ENCODE measurements at regions not wholly inside any gene's neighbourhood (a gene's known extent, or its start where the extent isn't known, plus 50 kb on each side); places are given as distances from the start of the nearest gene placed in this dataset.

DNA sequence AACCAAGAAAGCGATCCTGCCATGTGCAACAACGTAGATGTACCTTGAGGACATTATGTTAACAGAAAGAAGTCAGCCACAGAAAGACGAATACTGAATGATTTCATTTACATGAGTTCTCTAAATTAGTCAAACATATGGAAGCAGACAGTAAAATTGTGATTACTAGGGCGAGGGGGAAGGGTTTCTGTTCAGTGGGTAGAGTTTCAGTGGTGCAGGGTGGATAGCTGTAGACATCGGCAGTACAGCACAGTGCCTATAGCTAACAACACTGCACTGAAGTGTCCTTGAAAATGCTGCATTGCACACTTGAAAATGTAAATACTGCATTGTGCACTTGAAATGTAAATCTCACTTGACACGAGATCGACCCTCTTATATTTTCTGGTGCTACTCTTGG lies 275.3 kb downstream of the GALR1 start:
- H3K27me3 ChIP-seq (ENCODE audit: control insufficient read depth in 3 of 3, insufficient read depth in 3 of 3, low read depth in 1 of 3, low read length in 3 of 3): peaks cover 0 to 1% (median 0%) of the 10 kb centered on the region in 3 experiments
- no peak overlapping the region for H2BK15ac ChIP-seq (ENCODE audit: low read length)
- no peaks in the 10 kb centered on the region for H3K4me1 ChIP-seq (ENCODE audit: control insufficient read depth in 2 of 2, insufficient read depth in 1 of 2, low read depth in 1 of 2, low read length in 2 of 2)
- H3K9me3 ChIP-seq (replicated peaks in 1 of 2; ENCODE audit: control insufficient read depth in 2 of 2, insufficient read depth in 1 of 2, low read depth in 1 of 2, low read length in 2 of 2): peaks cover 0 to 9% of the 10 kb centered on the region in 2 donors
- H2BK5ac ChIP-seq (ENCODE audit: low read length): no peak overlapping the region
- H2BK12ac ChIP-seq (ENCODE audit: low read length): no peak overlapping the region
- no peak overlapping the region for H3K18ac ChIP-seq (ENCODE audit: low read length)
- H2AFZ ChIP-seq (ENCODE audit: low read length): no peak overlapping the region
- H3K4ac ChIP-seq (ENCODE audit: low read length): no peak overlapping the region
- no peak overlapping the region for H3K14ac ChIP-seq (ENCODE audit: low read length)
- no peak overlapping the region for H3K4me2 ChIP-seq (ENCODE audit: insufficient read depth, low read length, poor library complexity, severe bottlenecking)
- no peak overlapping the region for H3K27ac ChIP-seq (replicated peaks; ENCODE audit: low read length)
- no peak overlapping the region for H3K9ac ChIP-seq (ENCODE audit: low read depth, low read length, poor library complexity)
- no CpG with 5 or more reads among the region's 7 CpGs for WGBS, 2 donors (ENCODE audit: extremely low coverage in 2 of 2, insufficient read length in 2 of 2, insufficient replicate concordance in 1 of 2)
- H3K23ac ChIP-seq (ENCODE audit: low read depth, low read length, poor library complexity): no peak overlapping the region
- H3K4me3 ChIP-seq (ENCODE audit: low read length in 2 of 2): no peak overlapping the region
- no peak overlapping the region for H4K8ac ChIP-seq (ENCODE audit: low read depth, low read length)
- no peak for DNase-seq (ENCODE audit: low spot score)
- peaks cover 0 to 2% of the 10 kb centered on the region in 2 donors for H3K36me3 ChIP-seq (replicated peaks in 1 of 2; ENCODE audit: control insufficient read depth in 2 of 2, insufficient read depth in 2 of 2, low read length in 2 of 2)
- H2AK5ac ChIP-seq (ENCODE audit: low read depth, low read length): no peak overlapping the region
- H3K79me1 ChIP-seq (ENCODE audit: low read depth, low read length): no peaks in the 10 kb centered on the region
- H2BK120ac ChIP-seq (ENCODE audit: low read depth, low read length): no peak overlapping the region
- no peak overlapping the region for H4K91ac ChIP-seq (ENCODE audit: low read depth, low read length, poor library complexity)

DNA sequence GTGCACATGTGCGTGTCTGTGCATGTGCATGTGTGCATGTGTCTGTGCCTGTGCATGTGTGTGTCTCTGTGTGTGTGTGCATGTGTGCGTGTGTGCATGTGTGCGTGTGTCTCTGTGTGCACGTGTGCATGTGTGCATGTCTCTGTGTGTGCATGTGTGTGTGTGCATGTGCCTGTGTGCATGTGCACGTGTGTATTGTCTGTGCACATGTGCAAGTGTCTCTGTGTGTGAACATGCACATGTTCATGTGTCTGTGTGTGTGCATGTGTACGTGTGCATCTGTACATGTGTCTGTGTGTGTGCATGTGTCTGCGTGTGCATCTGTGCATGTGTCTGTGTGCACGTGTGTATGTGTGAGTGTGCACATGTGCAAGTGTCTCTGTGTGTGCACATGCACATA lies 277.3 kb downstream of the GALR1 start:
- no peaks in the 10 kb centered on the region for H3K4me1 ChIP-seq (ENCODE audit: control insufficient read depth in 2 of 2, insufficient read depth in 1 of 2, low read depth in 1 of 2, low read length in 2 of 2)
- H4K91ac ChIP-seq (ENCODE audit: low read depth, low read length, poor library complexity): no peak overlapping the region
- DNase-seq (ENCODE audit: low spot score): no peak
- no peak overlapping the region for H3K18ac ChIP-seq (ENCODE audit: low read length)
- H2BK120ac ChIP-seq (ENCODE audit: low read depth, low read length): no peak overlapping the region
- peak overlapping the region in 1 of 2 donors; percentile 57 for H3K4me3 ChIP-seq (ENCODE audit: low read length in 2 of 2)
- peak overlapping the region; percentile 94 for H3K14ac ChIP-seq (ENCODE audit: low read length)
- H3K23ac ChIP-seq (ENCODE audit: low read depth, low read length, poor library complexity): peak overlapping the region; percentile 69
- no peak overlapping the region for H3K4ac ChIP-seq (ENCODE audit: low read length)
- no peak overlapping the region for H2BK5ac ChIP-seq (ENCODE audit: low read length)
- peak overlapping the region; percentile 47 for H2BK12ac ChIP-seq (ENCODE audit: low read length)
- H3K36me3 ChIP-seq (replicated peaks in 1 of 2; ENCODE audit: control insufficient read depth in 2 of 2, insufficient read depth in 2 of 2, low read length in 2 of 2): peaks cover 0 to 2% of the 10 kb centered on the region in 2 donors
- H3K4me2 ChIP-seq (ENCODE audit: insufficient read depth, low read length, poor library complexity, severe bottlenecking): no peak overlapping the region
- H3K27ac ChIP-seq (replicated peaks; ENCODE audit: low read length): no peak overlapping the region
- no peaks in the 10 kb centered on the region for H3K79me1 ChIP-seq (ENCODE audit: low read depth, low read length)
- H3K27me3 ChIP-seq (ENCODE audit: control insufficient read depth in 3 of 3, insufficient read depth in 3 of 3, low read depth in 1 of 3, low read length in 3 of 3): peaks cover 0 to 1% (median 0%) of the 10 kb centered on the region in 3 experiments
- no peak overlapping the region for H2BK15ac ChIP-seq (ENCODE audit: low read length)
- no peak overlapping the region for H2AFZ ChIP-seq (ENCODE audit: low read length)
- no peak overlapping the region for H2AK5ac ChIP-seq (ENCODE audit: low read depth, low read length)
- H3K9me3 ChIP-seq (replicated peaks in 1 of 2; ENCODE audit: control insufficient read depth in 2 of 2, insufficient read depth in 1 of 2, low read depth in 1 of 2, low read length in 2 of 2): peaks cover 0 to 9% of the 10 kb centered on the region in 2 donors
- H3K9ac ChIP-seq (ENCODE audit: low read depth, low read length, poor library complexity): peak overlapping the region; percentile 24
- WGBS, 2 donors (ENCODE audit: extremely low coverage in 2 of 2, insufficient read length in 2 of 2, insufficient replicate concordance in 1 of 2): no CpG with 5 or more reads among the region's 8 CpGs
- H4K8ac ChIP-seq (ENCODE audit: low read depth, low read length): peak overlapping the region; percentile 86

- peaks cover 0 to 9% of the 10 kb centered on the region in 2 donors for H3K9me3 ChIP-seq (replicated peaks in 1 of 2; ENCODE audit: control insufficient read depth in 2 of 2, insufficient read depth in 1 of 2, low read depth in 1 of 2, low read length in 2 of 2)
- no peak overlapping the region for H3K14ac ChIP-seq (ENCODE audit: low read length)
Observed at GRCh38 chr18:77528872-77529271, 279.2 kb downstream of the GALR1 start.

GRCh38 chr18:77529492-77530176 lies 280.0 kb downstream of the GALR1 start:
- peaks cover 0 to 9% of the 10 kb centered on the region in 2 donors for H3K9me3 ChIP-seq (replicated peaks in 1 of 2; ENCODE audit: control insufficient read depth in 2 of 2, insufficient read depth in 1 of 2, low read depth in 1 of 2, low read length in 2 of 2)
- peaks cover 0 to 1% (median 0%) of the 10 kb centered on the region in 3 experiments for H3K27me3 ChIP-seq (ENCODE audit: control insufficient read depth in 3 of 3, insufficient read depth in 3 of 3, low read depth in 1 of 3, low read length in 3 of 3)
- H3K4me1 ChIP-seq (ENCODE audit: control insufficient read depth in 2 of 2, insufficient read depth in 1 of 2, low read depth in 1 of 2, low read length in 2 of 2): no peaks in the 10 kb centered on the region
- peaks cover 0 to 2% of the 10 kb centered on the region in 2 donors for H3K36me3 ChIP-seq (replicated peaks in 1 of 2; ENCODE audit: control insufficient read depth in 2 of 2, insufficient read depth in 2 of 2, low read length in 2 of 2)
- H3K27ac ChIP-seq (replicated peaks; ENCODE audit: low read length): no peak overlapping the region
- H3K14ac ChIP-seq (ENCODE audit: low read length): no peak overlapping the region
- H2BK120ac ChIP-seq (ENCODE audit: low read depth, low read length): no peak overlapping the region
- H2BK12ac ChIP-seq (ENCODE audit: low read length): no peak overlapping the region
- no peak overlapping the region for H3K9ac ChIP-seq (ENCODE audit: low read depth, low read length, poor library complexity)
- no peak overlapping the region for H3K4me3 ChIP-seq (ENCODE audit: low read length in 2 of 2)
- H4K8ac ChIP-seq (ENCODE audit: low read depth, low read length): no peak overlapping the region
- WGBS, 2 donors (ENCODE audit: extremely low coverage in 2 of 2, insufficient read length in 2 of 2, insufficient replicate concordance in 1 of 2): no CpG with 5 or more reads among the region's 7 CpGs
- H3K18ac ChIP-seq (ENCODE audit: low read length): no peak overlapping the region
- no peak for DNase-seq (ENCODE audit: low spot score)
- no peaks in the 10 kb centered on the region for H3K79me1 ChIP-seq (ENCODE audit: low read depth, low read length)
- no peak overlapping the region for H2BK15ac ChIP-seq (ENCODE audit: low read length)
- no peak overlapping the region for H2AK5ac ChIP-seq (ENCODE audit: low read depth, low read length)
- H3K23ac ChIP-seq (ENCODE audit: low read depth, low read length, poor library complexity): no peak overlapping the region
- H2BK5ac ChIP-seq (ENCODE audit: low read length): no peak overlapping the region
- H4K91ac ChIP-seq (ENCODE audit: low read depth, low read length, poor library complexity): no peak overlapping the region
- no peak overlapping the region for H2AFZ ChIP-seq (ENCODE audit: low read length)
- no peak overlapping the region for H3K4me2 ChIP-seq (ENCODE audit: insufficient read depth, low read length, poor library complexity, severe bottlenecking)
- no peak overlapping the region for H3K4ac ChIP-seq (ENCODE audit: low read length)

More at GRCh38 chr18:77528872-77529271, 279.2 kb downstream of the GALR1 start:
- WGBS, 2 donors (ENCODE audit: extremely low coverage in 2 of 2, insufficient read length in 2 of 2, insufficient replicate concordance in 1 of 2): no CpG with 5 or more reads among the region's 3 CpGs
- H2AFZ ChIP-seq (ENCODE audit: low read length): no peak overlapping the region
- no peak overlapping the region for H3K9ac ChIP-seq (ENCODE audit: low read depth, low read length, poor library complexity)
- no peaks in the 10 kb centered on the region for H3K4me1 ChIP-seq (ENCODE audit: control insufficient read depth in 2 of 2, insufficient read depth in 1 of 2, low read depth in 1 of 2, low read length in 2 of 2)
- H3K4me2 ChIP-seq (ENCODE audit: insufficient read depth, low read length, poor library complexity, severe bottlenecking): no peak overlapping the region
- no peak overlapping the region for H3K27ac ChIP-seq (replicated peaks; ENCODE audit: low read length)
- H2BK12ac ChIP-seq (ENCODE audit: low read length): no peak overlapping the region
- peaks cover 0 to 2% of the 10 kb centered on the region in 2 donors for H3K36me3 ChIP-seq (replicated peaks in 1 of 2; ENCODE audit: control insufficient read depth in 2 of 2, insufficient read depth in 2 of 2, low read length in 2 of 2)
- H3K4me3 ChIP-seq (ENCODE audit: low read length in 2 of 2): no peak overlapping the region
- H2AK5ac ChIP-seq (ENCODE audit: low read depth, low read length): no peak overlapping the region
- H3K79me1 ChIP-seq (ENCODE audit: low read depth, low read length): no peaks in the 10 kb centered on the region
- H3K4ac ChIP-seq (ENCODE audit: low read length): no peak overlapping the region
- DNase-seq (ENCODE audit: low spot score): no peak
- H2BK120ac ChIP-seq (ENCODE audit: low read depth, low read length): no peak overlapping the region
- no peak overlapping the region for H2BK5ac ChIP-seq (ENCODE audit: low read length)
- no peak overlapping the region for H4K8ac ChIP-seq (ENCODE audit: low read depth, low read length)
- H2BK15ac ChIP-seq (ENCODE audit: low read length): no peak overlapping the region
- no peak overlapping the region for H4K91ac ChIP-seq (ENCODE audit: low read depth, low read length, poor library complexity)
- peaks cover 0 to 1% (median 0%) of the 10 kb centered on the region in 3 experiments for H3K27me3 ChIP-seq (ENCODE audit: control insufficient read depth in 3 of 3, insufficient read depth in 3 of 3, low read depth in 1 of 3, low read length in 3 of 3)
- H3K23ac ChIP-seq (ENCODE audit: low read depth, low read length, poor library complexity): no peak overlapping the region
- no peak overlapping the region for H3K18ac ChIP-seq (ENCODE audit: low read length)

Measured in neuronal stem cell (in vitro differentiated cells).